NCI-H524 (cell line): ENCODE measurements at regions not wholly inside any gene's neighbourhood (a gene's known extent, or its start where the extent isn't known, plus 50 kb on each side); places are given as distances from the start of the nearest gene placed in this dataset.
"Not testable (repeated sequence)": the region's sequence is repeated elsewhere in the genome, so short reads cannot be mapped to it uniquely, and the experiment has no call there.

Experiments used
- DNase-seq, 2 experiments: peaks; one replicate each; lab custom pipeline; 2025; lab: John Stamatoyannopoulos, UW

DNA sequence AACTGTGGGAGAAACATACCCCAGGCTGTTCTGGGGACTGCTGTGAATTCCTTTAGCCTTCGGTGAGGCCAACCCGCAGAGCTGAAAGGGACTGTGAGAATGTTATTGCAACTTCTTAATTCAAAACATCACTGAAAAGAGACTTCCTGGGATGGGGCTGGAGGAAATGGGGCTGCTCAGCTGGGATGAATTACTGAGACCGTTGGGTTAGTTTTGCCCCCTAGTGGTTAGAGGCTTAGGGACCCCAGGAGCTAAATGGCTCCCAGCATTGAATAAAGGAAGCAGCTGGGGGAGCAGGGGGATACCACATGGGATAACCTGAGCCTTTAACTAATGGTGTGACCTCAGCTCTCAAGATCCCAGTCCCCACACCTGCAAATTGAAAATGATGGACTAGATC is 941.1 kb upstream of the FANCL start:
- DNase-seq = peak; percentile 35 to 73

- DNase-seq = no peak
These were observed 940.2 kb upstream of the FANCL start for GRCh38 chr2:59181347-59181746.

- no peak for DNase-seq
These were observed 939.5 kb upstream of the FANCL start for GRCh38 chr2:59180621-59181020.

DNA sequence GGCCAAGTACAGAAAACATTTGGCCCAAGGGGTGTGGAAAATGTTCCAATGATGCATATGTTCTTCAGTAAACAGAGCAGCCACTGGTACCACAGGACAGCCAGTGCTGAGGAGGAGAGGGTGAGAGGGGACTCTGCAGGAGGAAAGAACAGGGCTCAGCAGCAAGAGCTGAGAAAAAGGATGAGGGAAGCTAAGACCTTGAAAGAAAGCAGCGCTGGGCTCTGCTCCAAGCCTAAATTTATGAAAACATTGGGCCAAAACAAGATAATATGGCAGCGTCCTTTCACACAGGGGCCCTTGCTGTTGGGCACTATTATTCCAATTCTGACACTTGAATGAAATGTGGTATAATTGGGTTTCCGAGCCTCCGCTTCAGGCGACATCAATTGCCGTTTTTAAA is 939.0 kb upstream of the FANCL start:
- no peak for DNase-seq

DNA sequence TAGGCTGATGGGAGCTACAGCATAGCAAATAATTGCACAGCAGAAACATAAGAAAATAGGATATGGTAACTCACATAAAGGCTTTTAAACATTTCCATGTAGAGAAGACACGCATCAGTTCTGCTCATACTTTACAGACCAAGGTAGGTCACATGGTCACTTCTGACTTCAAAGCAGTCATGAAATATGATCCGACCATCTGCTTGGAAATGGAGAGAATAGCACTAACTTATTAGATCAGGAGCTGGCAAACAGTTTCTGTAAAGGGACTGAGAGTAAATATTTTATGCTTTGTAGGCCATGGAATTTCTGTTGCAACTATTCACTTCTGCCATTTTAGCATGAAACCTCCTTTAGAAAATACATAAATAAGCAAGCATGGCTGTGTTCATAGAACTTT is 936.6 kb upstream of the FANCL start:
- DNase-seq = peak; percentile 64 to 86

DNA sequence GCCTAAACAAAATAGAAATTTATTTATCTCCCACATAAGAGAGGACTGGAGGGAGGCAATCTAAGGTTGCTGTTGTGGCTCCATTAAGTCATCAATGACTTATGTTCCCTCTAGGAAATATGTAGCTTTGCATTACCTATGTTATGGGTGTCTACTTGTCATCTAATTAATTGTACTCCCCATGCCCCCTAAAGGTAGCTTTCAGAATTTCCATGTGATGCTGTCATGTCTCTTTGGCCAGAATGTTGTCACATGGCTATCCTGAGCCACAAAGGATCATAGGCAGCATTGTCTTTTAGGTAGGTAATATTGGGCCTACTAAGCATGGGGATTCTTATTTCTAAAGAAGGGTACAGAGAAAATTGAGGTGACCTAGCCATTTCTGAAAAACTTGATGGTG is 935.6 kb upstream of the FANCL start:
- peak in 1 of 2 experiments; percentile 46 for DNase-seq

DNA sequence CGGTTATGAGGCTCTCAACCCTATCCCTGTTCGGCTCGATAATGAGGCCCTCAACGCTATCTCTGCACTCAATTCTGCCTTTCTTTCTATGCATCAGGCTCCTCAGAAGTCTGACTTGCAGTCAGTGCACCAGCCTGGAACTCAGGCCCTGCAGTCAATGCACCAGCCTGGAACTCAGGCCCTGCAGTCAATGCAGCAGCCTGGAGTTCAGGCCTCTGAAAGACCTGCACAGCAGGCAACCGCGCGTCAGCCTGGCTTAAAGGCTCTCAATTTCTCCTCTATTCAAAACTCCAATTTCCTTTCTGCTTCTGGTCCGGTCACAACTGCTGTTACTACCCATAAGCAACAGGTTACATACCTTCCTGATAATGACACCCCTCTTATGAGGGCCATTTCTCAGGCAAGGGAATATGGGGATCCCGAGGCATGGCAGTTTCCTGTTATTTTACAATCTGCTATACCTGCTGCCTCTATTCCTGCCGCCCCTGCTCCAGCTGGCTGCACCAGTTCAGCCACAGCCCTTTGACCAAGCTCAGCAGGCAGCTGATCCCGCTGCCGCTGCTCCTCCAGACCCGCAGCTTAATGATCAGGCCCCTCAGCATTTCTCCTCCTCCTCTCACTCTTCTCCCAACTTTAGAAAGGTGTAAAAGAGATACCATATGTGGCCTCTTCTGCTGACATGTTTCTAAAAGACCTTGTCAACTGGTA is 933.6 kb upstream of the FANCL start:
- no peak for DNase-seq

DNA sequence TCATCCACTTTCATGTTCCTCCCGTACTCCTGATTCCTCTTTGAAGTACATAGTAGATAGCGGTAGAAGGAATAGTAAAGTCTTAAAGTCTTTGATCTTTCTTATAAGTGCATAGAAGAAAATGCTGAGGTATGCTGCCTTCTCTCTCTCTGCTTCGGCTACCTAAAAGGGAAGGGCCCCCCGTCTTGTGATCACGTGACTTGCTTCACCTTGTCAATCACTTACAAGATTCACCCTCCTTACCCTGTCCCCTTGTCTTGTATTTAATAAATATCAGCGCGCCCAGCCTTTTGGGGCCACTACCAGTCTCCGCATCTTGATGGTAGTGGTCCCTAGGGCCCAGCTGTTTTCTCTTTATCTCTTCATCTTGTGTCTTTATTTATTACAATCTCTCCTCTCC is 932.2 kb upstream of the FANCL start:
- DNase-seq = no peak

DNA sequence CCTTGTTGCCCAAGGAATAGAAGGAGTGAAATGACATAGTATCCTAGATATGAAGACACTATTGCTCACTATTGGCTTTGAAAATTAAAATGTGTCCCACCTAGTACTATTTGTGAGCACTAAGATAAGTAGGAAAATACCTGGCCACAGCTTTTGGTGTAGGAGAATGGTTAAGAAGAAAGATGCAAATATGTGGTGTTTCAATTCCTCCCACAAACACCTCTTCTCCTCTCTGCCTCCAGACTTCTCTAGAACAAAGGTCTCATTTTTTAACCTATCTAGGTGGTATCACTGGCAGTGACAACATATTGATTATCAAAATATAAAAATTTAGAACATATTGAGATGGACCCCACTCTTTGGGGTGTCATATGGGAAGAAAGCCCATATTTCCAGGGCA is 929.9 kb upstream of the FANCL start:
- no peak for DNase-seq

DNA sequence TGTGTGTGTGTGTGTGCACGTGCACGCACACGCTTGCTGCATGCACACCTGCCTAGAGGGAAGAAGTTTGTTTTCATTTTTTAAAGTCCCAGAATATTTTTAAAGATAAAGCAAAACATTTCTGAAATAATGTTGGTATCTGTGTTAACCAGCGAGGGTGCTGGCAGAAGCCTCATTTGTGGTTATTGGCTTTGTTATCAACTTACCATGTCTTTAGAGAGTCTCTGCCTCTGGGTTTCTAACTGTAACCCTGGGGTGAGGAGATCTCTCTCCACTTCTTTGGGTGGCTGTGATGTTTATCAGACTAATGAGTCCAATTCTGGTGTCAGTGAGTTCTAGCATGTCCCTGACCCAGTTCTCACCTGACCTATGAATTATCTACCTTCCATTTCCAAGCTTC is 927.6 kb upstream of the FANCL start:
- no peak for DNase-seq

DNA sequence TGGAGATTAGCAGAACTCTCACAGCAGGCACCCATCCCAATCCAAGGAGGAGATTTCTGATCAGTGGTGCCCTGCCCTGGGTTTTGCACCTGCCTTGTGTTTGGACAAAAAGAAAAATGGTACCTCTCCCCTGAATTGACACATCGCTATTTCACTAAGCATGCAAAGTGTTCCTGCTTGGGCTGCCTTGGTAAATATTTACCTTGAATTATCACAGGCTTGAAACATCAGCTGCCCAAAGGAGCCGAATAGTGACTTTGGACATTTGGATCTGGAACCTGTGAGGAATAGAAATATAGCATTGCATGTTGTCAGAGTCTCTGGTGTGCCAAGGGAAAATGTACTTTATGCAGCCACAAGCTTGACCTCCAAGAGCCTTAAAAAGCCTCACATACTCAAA is 926.4 kb upstream of the FANCL start:
- DNase-seq = no peak

DNA sequence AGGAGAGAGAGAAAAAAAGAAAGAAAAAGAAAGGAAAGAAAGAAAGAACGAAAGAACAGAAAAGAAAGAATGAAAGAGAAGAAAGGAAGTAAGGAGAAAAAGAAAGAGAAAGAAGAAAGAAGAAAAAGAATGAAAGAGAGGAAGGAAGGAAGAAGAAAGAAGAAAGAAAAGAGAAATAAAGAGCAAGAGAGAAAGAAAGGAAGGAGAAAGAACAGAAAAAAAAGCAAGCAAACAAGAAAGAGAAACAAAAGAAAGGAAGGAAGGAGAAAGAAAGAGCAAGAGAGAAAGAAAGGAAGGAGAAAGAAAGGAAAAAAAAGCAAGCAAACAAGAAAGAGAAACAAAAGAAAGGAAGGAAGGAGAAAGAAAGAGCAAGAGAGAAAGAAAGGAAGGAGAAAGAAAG is 916.8 kb upstream of the FANCL start:
- not testable (repeated sequence) for DNase-seq

GRCh38 chr2:59151805-59152204 is 910.7 kb upstream of the FANCL start:
- no peak for DNase-seq

DNA sequence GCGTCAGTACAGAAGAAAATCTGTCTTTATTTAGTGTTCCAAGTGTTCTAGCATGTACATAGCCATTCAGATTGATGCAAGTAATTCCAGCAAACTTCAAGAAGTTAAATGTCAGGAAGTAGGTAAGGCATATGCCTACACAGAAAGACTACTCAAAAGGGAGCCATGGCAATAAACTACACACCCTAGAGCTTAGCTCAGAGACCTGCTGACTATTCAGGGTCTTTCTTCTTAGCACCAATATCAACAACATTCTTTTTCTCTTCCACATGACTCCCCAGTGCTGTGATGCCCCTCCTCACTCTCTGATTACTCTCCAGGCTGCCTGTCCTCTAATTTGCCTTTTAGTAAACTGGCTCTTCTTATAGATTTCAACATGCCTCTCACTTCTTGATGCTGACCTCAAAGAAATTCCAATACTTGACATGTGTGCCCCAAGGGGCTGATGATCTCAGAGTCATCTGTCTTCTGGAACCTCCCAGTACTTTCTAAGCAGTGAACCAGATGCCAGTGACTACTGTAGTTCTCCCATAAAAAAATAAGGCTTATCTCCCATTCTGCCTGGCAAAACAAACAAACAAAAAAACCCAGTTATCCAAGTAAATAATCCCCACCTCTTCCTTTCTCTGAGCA is 909.2 kb upstream of the FANCL start:
- DNase-seq = no peak

DNA sequence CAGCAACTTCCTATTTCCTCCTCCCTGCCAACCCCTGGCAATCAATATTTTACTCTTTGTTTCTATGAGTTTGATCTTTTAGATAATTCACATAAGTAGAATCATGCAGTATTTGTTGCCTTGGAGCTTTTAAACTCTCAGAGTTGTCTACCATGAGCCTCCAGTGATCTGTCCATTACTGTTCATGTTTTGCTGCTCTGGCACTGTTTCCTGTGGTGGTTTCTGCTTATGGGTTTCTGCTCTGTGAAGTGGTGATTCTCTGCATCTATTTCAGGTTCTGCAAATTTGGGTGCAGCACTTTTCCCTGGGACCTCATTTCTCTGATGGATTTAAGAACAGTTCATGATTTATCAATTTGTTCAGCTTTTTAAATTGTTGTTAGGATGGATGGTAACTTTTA is 908.1 kb upstream of the FANCL start:
- DNase-seq = no peak

DNA sequence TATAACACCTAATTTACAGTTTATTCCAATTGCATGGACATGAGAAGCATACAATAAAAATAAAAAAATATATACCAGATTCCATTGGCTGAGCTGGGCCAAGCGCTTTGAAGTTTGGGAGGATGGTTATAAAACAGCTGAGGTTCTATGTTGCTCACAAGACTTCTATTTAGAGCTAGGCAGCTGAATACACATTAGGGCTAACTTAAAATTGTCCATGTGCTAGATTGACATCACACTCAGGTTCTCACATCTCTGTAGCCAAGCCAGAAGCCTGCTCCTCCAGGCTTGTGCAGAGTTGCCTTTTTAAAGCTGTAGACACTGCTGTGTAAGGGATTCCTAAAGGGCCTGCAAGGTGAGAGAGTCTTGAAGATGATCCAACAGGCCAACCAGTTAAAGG is 871.1 kb upstream of the FANCL start:
- no peak for DNase-seq

DNA sequence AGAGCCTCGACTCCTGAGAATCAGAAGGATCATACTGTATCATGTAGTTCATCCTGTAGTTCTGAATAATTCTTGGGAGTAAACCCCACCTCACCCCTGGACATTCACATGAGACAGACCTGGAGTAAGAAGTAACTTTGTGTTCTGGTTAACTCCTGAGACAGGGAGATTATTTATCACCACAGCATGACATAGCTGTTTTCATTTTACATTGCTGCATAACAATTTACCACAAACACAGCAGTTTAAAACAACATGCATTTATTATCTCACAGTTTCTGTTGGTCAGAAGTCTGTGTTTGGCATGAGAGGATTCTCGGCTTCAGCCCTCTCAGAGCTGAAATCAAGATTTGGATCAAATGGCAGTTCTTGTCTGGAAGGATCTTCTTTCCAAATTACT is 855.8 kb upstream of the FANCL start:
- DNase-seq = no peak

- no peak for DNase-seq
These were observed 852.4 kb upstream of the FANCL start for GRCh38 chr2:59093571-59093970.

DNA sequence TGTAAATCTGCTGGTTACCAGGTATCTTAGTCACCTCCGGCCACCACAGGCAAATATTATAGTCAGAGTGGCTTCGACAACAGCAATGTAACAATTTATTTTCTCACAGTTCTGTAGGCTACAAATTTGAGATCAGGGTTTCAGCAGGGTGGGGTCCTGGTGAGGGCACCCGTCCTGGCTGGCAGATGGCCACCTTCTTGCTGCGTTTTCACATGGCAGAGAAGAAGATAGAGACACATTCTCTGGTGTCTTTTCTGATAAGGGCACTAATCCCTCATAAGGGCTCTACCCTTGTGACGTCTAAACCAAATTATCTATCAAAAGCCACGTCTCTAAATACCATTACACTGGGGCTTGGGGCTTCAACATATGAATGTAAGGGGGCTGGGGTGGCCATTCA is 843.2 kb upstream of the FANCL start:
- no peak for DNase-seq

DNA sequence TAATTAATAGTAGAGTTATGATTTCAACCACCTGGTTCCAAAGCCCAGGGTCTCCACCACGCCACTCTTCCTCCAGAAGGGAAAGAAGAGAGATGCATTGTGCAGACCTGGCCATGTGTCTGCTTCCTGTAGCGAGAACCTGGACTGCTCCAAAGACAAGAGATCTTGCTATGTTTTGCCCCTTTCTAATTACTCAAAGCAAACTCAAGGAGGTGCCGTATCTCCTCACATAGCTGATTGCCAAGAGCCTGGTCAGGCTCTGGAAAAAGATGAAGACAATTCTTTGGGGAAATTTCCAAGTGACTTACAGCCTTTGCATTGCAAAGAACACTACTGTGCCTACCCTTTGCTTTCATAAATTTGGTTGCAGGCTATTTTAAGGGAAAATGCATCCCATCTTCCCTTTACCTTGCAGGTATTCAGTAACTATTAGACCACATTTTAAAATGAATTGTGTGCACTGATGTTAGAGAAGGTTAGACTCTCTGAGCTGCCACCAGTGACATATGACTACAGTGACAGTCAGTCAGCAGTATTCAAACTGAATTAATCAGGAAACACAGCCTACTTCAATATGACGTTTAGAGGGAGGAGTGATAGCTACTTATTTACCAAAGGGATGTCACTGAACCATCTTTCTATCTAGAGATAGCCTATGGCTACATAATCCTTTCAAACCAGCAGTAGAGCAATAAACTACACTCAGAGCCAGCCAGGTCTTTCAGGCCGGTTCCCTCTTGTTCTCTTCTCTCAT is 842.1 kb upstream of the FANCL start:
- DNase-seq = no peak

DNA sequence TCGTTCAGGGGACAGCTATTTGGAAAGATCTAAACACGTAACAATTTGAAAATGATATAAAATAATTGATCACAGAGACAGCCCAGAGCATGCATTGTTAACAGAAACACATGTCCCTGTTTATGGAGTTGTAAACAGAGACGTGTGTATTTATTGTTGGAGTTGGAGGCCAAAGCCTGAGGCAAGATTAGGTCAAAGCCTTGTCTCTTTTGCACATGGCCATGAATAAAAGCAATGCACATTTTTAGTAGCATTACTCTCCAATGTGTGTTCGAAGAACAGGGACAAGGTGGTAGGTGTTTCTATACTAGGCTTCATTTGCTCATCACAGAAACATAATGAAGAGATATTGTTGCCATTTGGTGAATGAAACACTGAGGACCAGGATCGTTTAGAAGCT is 841.5 kb upstream of the FANCL start:
- DNase-seq = no peak

GRCh38 chr2:59080451-59081181 is 839.5 kb upstream of the FANCL start:
- DNase-seq = no peak
